Neuron (in vitro differentiated cells): ENCODE measurements at regions not wholly inside any gene's neighbourhood (a gene's known extent, or its start where the extent isn't known, plus 50 kb on each side); places are given as distances from the start of the nearest gene placed in this dataset.

Experiments used
- H2AFZ ChIP-seq: one replicate; pipeline ENCODE4 v1.6.1; 2013; ENCODE audit warnings: low read depth, mild to moderate bottlenecking, inconsistent platforms, low read length, moderate library complexity
- H3K27me3 ChIP-seq: one replicate; pipeline ENCODE4 v1.6.1; 2013; ENCODE audit warnings: low read length; ENCODE audit not compliant: insufficient read depth
- H3K36me3 ChIP-seq: one replicate; pipeline ENCODE4 v1.6.1; 2013; ENCODE audit warnings: low read length; ENCODE audit not compliant: insufficient read depth
- H3K4me1 ChIP-seq: one replicate; pipeline ENCODE4 v1.6.1; 2013; ENCODE audit warnings: low read length; ENCODE audit not compliant: insufficient read depth
- H3K4me3 ChIP-seq: 2 replicates; pipeline ENCODE4 v1.5.1; 2013; ENCODE audit warnings: mild to moderate bottlenecking, low read length, moderate library complexity
- H3K9me3 ChIP-seq: one replicate; pipeline ENCODE4 v1.6.1; 2013; ENCODE audit warnings: low read length

GRCh38 chr3:146781059-146781458 is 175.9 kb upstream of the PLSCR5 start:
- H3K27me3 ChIP-seq = no peaks in the 10 kb centered on the region
- no peaks in the 10 kb centered on the region for H3K9me3 ChIP-seq
- H2AFZ ChIP-seq = no peak overlapping the region
- H3K4me1 ChIP-seq = no peaks in the 10 kb centered on the region
- H3K4me3 ChIP-seq = no peak overlapping the region
- H3K36me3 ChIP-seq = no peaks in the 10 kb centered on the region

GRCh38 chr3:146780251-146780650 is 175.1 kb upstream of the PLSCR5 start:
- no peak overlapping the region for H3K4me3 ChIP-seq
- H3K27me3 ChIP-seq = no peaks in the 10 kb centered on the region
- no peaks in the 10 kb centered on the region for H3K36me3 ChIP-seq
- H3K4me1 ChIP-seq = no peaks in the 10 kb centered on the region
- no peaks in the 10 kb centered on the region for H3K9me3 ChIP-seq
- no peak overlapping the region for H2AFZ ChIP-seq

- H3K9me3 ChIP-seq = no peaks in the 10 kb centered on the region
- H2AFZ ChIP-seq = no peak overlapping the region
Observed at GRCh38 chr3:146777941-146778340, 172.8 kb upstream of the PLSCR5 start.

GRCh38 chr3:146772211-146772743 is 167.1 kb upstream of the PLSCR5 start:
- H3K36me3 ChIP-seq = no peaks in the 10 kb centered on the region
- peaks cover 4% of the 10 kb centered on the region for H3K4me1 ChIP-seq
- H3K4me3 ChIP-seq = no peak overlapping the region
- no peak overlapping the region for H2AFZ ChIP-seq
- H3K9me3 ChIP-seq = no peaks in the 10 kb centered on the region
- H3K27me3 ChIP-seq = no peaks in the 10 kb centered on the region

More at GRCh38 chr3:146777941-146778340, 172.8 kb upstream of the PLSCR5 start:
- H3K4me3 ChIP-seq = no peak overlapping the region
- H3K4me1 ChIP-seq = no peaks in the 10 kb centered on the region
- no peaks in the 10 kb centered on the region for H3K27me3 ChIP-seq
- no peaks in the 10 kb centered on the region for H3K36me3 ChIP-seq

- no peaks in the 10 kb centered on the region for H3K36me3 ChIP-seq
- no peak overlapping the region for H3K4me3 ChIP-seq
- peaks cover 4% of the 10 kb centered on the region for H3K4me1 ChIP-seq
- no peaks in the 10 kb centered on the region for H3K9me3 ChIP-seq
- no peak overlapping the region for H2AFZ ChIP-seq
- no peaks in the 10 kb centered on the region for H3K27me3 ChIP-seq
Observed at GRCh38 chr3:146770881-146771280, 165.7 kb upstream of the PLSCR5 start.

GRCh38 chr3:146770301-146770700 is 165.2 kb upstream of the PLSCR5 start:
- Histone ChIP-seq H3K4me3 (no peak overlapping the region), H3K36me3 (no peaks in the 10 kb centered on the region), H2AFZ (no peak overlapping the region), H3K4me1 (peaks cover 4% of the 10 kb centered on the region), H3K9me3 (no peaks in the 10 kb centered on the region), H3K27me3 (no peaks in the 10 kb centered on the region)

- Histone ChIP-seq H3K9me3 (no peaks in the 10 kb centered on the region), H3K36me3 (no peaks in the 10 kb centered on the region), H3K4me1 (no peaks in the 10 kb centered on the region), H3K4me3 (no peak overlapping the region), H2AFZ (no peak overlapping the region), H3K27me3 (no peaks in the 10 kb centered on the region)
Observed at GRCh38 chr3:146757759-146758158, 152.6 kb upstream of the PLSCR5 start.

GRCh38 chr3:146750196-146750595 is 145.1 kb upstream of the PLSCR5 start:
- no peaks in the 10 kb centered on the region for H3K9me3 ChIP-seq
- H3K4me1 ChIP-seq = no peaks in the 10 kb centered on the region
- H3K4me3 ChIP-seq = no peak overlapping the region
- no peaks in the 10 kb centered on the region for H3K36me3 ChIP-seq
- H2AFZ ChIP-seq = no peak overlapping the region
- H3K27me3 ChIP-seq = no peaks in the 10 kb centered on the region

- no peak overlapping the region for H3K4me3 ChIP-seq
- H3K4me1 ChIP-seq = no peaks in the 10 kb centered on the region
- H2AFZ ChIP-seq = no peak overlapping the region
- H3K36me3 ChIP-seq = no peaks in the 10 kb centered on the region
- no peaks in the 10 kb centered on the region for H3K9me3 ChIP-seq
- H3K27me3 ChIP-seq = no peaks in the 10 kb centered on the region
Observed at GRCh38 chr3:146747928-146748327, 142.8 kb upstream of the PLSCR5 start.

GRCh38 chr3:146747051-146747450 is 141.9 kb upstream of the PLSCR5 start:
- Histone ChIP-seq H3K27me3 (no peaks in the 10 kb centered on the region), H3K4me1 (no peaks in the 10 kb centered on the region), H3K36me3 (no peaks in the 10 kb centered on the region), H2AFZ (no peak overlapping the region), H3K9me3 (no peaks in the 10 kb centered on the region), H3K4me3 (no peak overlapping the region)

GRCh38 chr3:146746190-146746589 is 141.0 kb upstream of the PLSCR5 start:
- H3K36me3 ChIP-seq = no peaks in the 10 kb centered on the region
- H3K27me3 ChIP-seq = no peaks in the 10 kb centered on the region
- H3K4me1 ChIP-seq = no peaks in the 10 kb centered on the region
- H3K9me3 ChIP-seq = no peaks in the 10 kb centered on the region
- no peak overlapping the region for H3K4me3 ChIP-seq
- H2AFZ ChIP-seq = no peak overlapping the region

GRCh38 chr3:146739203-146739671 is 134.1 kb upstream of the PLSCR5 start:
- H3K4me3 ChIP-seq = no peak overlapping the region
- H3K9me3 ChIP-seq = no peaks in the 10 kb centered on the region
- H2AFZ ChIP-seq = no peak overlapping the region
- no peaks in the 10 kb centered on the region for H3K4me1 ChIP-seq
- H3K36me3 ChIP-seq = no peaks in the 10 kb centered on the region
- H3K27me3 ChIP-seq = peaks cover 2% of the 10 kb centered on the region

- no peaks in the 10 kb centered on the region for H3K4me1 ChIP-seq
- H3K9me3 ChIP-seq = no peaks in the 10 kb centered on the region
- H2AFZ ChIP-seq = no peak overlapping the region
- no peak overlapping the region for H3K4me3 ChIP-seq
- no peaks in the 10 kb centered on the region for H3K27me3 ChIP-seq
- no peaks in the 10 kb centered on the region for H3K36me3 ChIP-seq
Observed at GRCh38 chr3:146732325-146732724, 127.2 kb upstream of the PLSCR5 start.

GRCh38 chr3:146715170-146715569 is 110.0 kb upstream of the PLSCR5 start:
- no peaks in the 10 kb centered on the region for H3K9me3 ChIP-seq
- no peaks in the 10 kb centered on the region for H3K4me1 ChIP-seq
- H3K36me3 ChIP-seq = no peaks in the 10 kb centered on the region
- no peaks in the 10 kb centered on the region for H3K27me3 ChIP-seq
- H2AFZ ChIP-seq = no peak overlapping the region
- H3K4me3 ChIP-seq = no peak overlapping the region
